ENCODE measurements at regions not wholly inside any gene's neighbourhood (a gene's known extent, or its start where the extent isn't known, plus 50 kb on each side); places are given as distances from the start of the nearest gene placed in this dataset.
A peak's percentile ranks its signal among the peaks of the same experiment; 100 is the strongest.

GRCh38 chr10:130230036-130230435 is 93.8 kb downstream of the GLRX3 start:
- no peak for DNase-seq

- no peak for DNase-seq
Measured at GRCh38 chr10:130230611-130231010, 94.4 kb downstream of the GLRX3 start.

GRCh38 chr10:130231251-130231741 is 95.1 kb downstream of the GLRX3 start:
- DNase-seq, result no peak

- no peak for DNase-seq
Measured at GRCh38 chr10:130232166-130233034, 96.2 kb downstream of the GLRX3 start.

- DNase-seq, result no peak
Measured at GRCh38 chr10:130233035-130233360, 96.8 kb downstream of the GLRX3 start.

GRCh38 chr10:130233426-130233825 is 97.2 kb downstream of the GLRX3 start:
- no peak for DNase-seq

GRCh38 chr10:130234171-130234965 is 98.2 kb downstream of the GLRX3 start:
- no peak for DNase-seq

- DNase-seq, result no peak
Measured at GRCh38 chr10:130236711-130237110, 100.5 kb downstream of the GLRX3 start.

- no peak for DNase-seq
Measured at GRCh38 chr10:130240409-130240808, 104.2 kb downstream of the GLRX3 start.

GRCh38 chr10:130242513-130242912 is 106.3 kb downstream of the GLRX3 start:
- DNase-seq, result no peak

GRCh38 chr10:130243015-130243414 is 106.8 kb downstream of the GLRX3 start:
- DNase-seq, result peak; percentile 64

GRCh38 chr10:130244031-130244927 is 108.1 kb downstream of the GLRX3 start:
- no peak for DNase-seq

GRCh38 chr10:130244928-130245495 is 108.8 kb downstream of the GLRX3 start:
- DNase-seq, result no peak

- no peak for DNase-seq
Measured at GRCh38 chr10:130246113-130246512, 109.9 kb downstream of the GLRX3 start.

GRCh38 chr10:130250127-130250526 is 113.9 kb downstream of the GLRX3 start:
- no peak for DNase-seq

- no peak for DNase-seq
Measured at GRCh38 chr10:130251766-130252165, 115.6 kb downstream of the GLRX3 start.

- no peak for DNase-seq
Measured at GRCh38 chr10:130254243-130254642, 118.1 kb downstream of the GLRX3 start.

- DNase-seq, result no peak
Measured at GRCh38 chr10:130254662-130255061, 118.5 kb downstream of the GLRX3 start.

GRCh38 chr10:130255777-130256176 is 119.6 kb downstream of the GLRX3 start:
- no peak for DNase-seq

- no peak for DNase-seq
Measured at GRCh38 chr10:130257897-130258296, 121.7 kb downstream of the GLRX3 start.

- DNase-seq, result no peak
Measured at GRCh38 chr10:130259380-130259779, 123.2 kb downstream of the GLRX3 start.

- no peak for DNase-seq
Measured at GRCh38 chr10:130261306-130261705, 125.1 kb downstream of the GLRX3 start.

GRCh38 chr10:130261766-130262165 is 125.6 kb downstream of the GLRX3 start:
- no peak for DNase-seq
